ENCODE measurements at regions not wholly inside any gene's neighbourhood (a gene's known extent, or its start where the extent isn't known, plus 50 kb on each side); places are given as distances from the start of the nearest gene placed in this dataset.

GRCh38 chr6:815348-815738, 122.4 kb upstream of the EXOC2 start:
- Mint-ChIP-seq H3K36me3 (ENCODE audit: low read depth) (no peaks in the 10 kb centered on the region), H3K27ac (no peak overlapping the region), H3K9me3 (peaks cover 6% of the 10 kb centered on the region), H3K27me3 (ENCODE audit: low read depth) (peaks cover 12% of the 10 kb centered on the region), H3K4me3 (no peak overlapping the region), H3K4me1 (peaks cover 10% of the 10 kb centered on the region)
- TF ChIP-seq CTCF (IDR thresholded peaks at IDR 0.05; ENCODE audit: unreplicated experiment in 3 of 3): peak in 1 of 3 experiments; percentile 36

- no peak overlapping the region for H3K27ac Mint-ChIP-seq
- no peak overlapping the region for H3K4me3 Mint-ChIP-seq
- TF ChIP-seq CTCF (IDR thresholded peaks at IDR 0.05; ENCODE audit: unreplicated experiment in 3 of 3): no peak
- no peaks in the 10 kb centered on the region for H3K36me3 Mint-ChIP-seq (ENCODE audit: low read depth)
- peaks cover 10% of the 10 kb centered on the region for H3K4me1 Mint-ChIP-seq
- H3K9me3 Mint-ChIP-seq: peaks cover 6% of the 10 kb centered on the region
- H3K27me3 Mint-ChIP-seq (ENCODE audit: low read depth): peaks cover 12% of the 10 kb centered on the region
Observed at GRCh38 chr6:814378-815347, 121.7 kb upstream of the EXOC2 start.

GRCh38 chr6:811831-812230, 118.9 kb upstream of the EXOC2 start:
- H3K9me3 Mint-ChIP-seq: no peaks in the 10 kb centered on the region
- H3K27me3 Mint-ChIP-seq (ENCODE audit: low read depth): peaks cover 5% of the 10 kb centered on the region
- H3K4me3 Mint-ChIP-seq: no peak overlapping the region
- peaks cover 5% of the 10 kb centered on the region for H3K4me1 Mint-ChIP-seq
- H3K27ac Mint-ChIP-seq: no peak overlapping the region
- H3K36me3 Mint-ChIP-seq (ENCODE audit: low read depth): no peaks in the 10 kb centered on the region
- TF ChIP-seq CTCF (IDR thresholded peaks at IDR 0.05; ENCODE audit: unreplicated experiment in 3 of 3): no peak

GRCh38 chr6:811191-811590, 118.3 kb upstream of the EXOC2 start:
- no peak overlapping the region for H3K4me3 Mint-ChIP-seq
- no peaks in the 10 kb centered on the region for H3K36me3 Mint-ChIP-seq (ENCODE audit: low read depth)
- peaks cover 1% of the 10 kb centered on the region for H3K27me3 Mint-ChIP-seq (ENCODE audit: low read depth)
- H3K4me1 Mint-ChIP-seq: peaks cover 5% of the 10 kb centered on the region
- H3K9me3 Mint-ChIP-seq: no peaks in the 10 kb centered on the region
- TF ChIP-seq CTCF (IDR thresholded peaks at IDR 0.05; ENCODE audit: unreplicated experiment in 3 of 3): no peak
- no peak overlapping the region for H3K27ac Mint-ChIP-seq

GRCh38 chr6:804771-805170, 111.8 kb upstream of the EXOC2 start:
- Mint-ChIP-seq H3K4me1 (no peaks in the 10 kb centered on the region), H3K4me3 (no peak overlapping the region), H3K27me3 (ENCODE audit: low read depth) (peaks cover 38% of the 10 kb centered on the region), H3K9me3 (peaks cover 2% of the 10 kb centered on the region), H3K27ac (no peak overlapping the region), H3K36me3 (ENCODE audit: low read depth) (no peaks in the 10 kb centered on the region)
- no peak for TF ChIP-seq CTCF (IDR thresholded peaks at IDR 0.05; ENCODE audit: unreplicated experiment in 3 of 3)

GRCh38 chr6:804317-804716, 111.4 kb upstream of the EXOC2 start:
- TF ChIP-seq CTCF (IDR thresholded peaks at IDR 0.05; ENCODE audit: unreplicated experiment in 3 of 3): no peak
- H3K4me3 Mint-ChIP-seq: no peak overlapping the region
- no peaks in the 10 kb centered on the region for H3K4me1 Mint-ChIP-seq
- H3K36me3 Mint-ChIP-seq (ENCODE audit: low read depth): no peaks in the 10 kb centered on the region
- H3K27ac Mint-ChIP-seq: no peak overlapping the region
- H3K9me3 Mint-ChIP-seq: peaks cover 2% of the 10 kb centered on the region
- peaks cover 42% of the 10 kb centered on the region for H3K27me3 Mint-ChIP-seq (ENCODE audit: low read depth)

Data from nephron (organoid).